HG03442 (cell line): ENCODE measurements at regions not wholly inside any gene's neighbourhood (a gene's known extent, or its start where the extent isn't known, plus 50 kb on each side); places are given as distances from the start of the nearest gene placed in this dataset.

Source experiments
- ATAC-seq: cut with Tn5 transposase; IDR thresholded peaks from one replicate; pipeline ENCODE4 v1.9.1; 2021; ENCODE audit warnings: mild to moderate bottlenecking, moderate library complexity; ENCODE audit not compliant: unreplicated experiment

DNA sequence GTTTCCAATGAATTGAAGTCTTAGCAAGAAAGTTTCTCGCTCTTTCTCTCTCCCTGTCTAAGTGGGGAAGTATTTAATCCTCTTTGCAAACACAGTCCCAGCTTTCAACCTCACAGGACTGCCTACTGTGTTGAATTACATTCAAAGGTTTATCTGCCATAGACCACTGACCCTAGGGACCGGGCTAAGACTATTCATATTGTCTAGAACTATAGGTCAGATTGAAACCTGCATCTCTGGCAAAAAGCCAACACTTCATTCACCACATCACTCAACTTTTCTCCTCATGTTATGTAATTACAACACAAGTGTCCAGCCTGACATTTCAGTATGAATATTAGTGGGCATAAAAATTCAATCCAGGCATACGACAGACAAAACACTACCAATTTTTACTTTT is 314.7 kb upstream of the RSPO3 start:
- ATAC-seq: peak; percentile 42

DNA sequence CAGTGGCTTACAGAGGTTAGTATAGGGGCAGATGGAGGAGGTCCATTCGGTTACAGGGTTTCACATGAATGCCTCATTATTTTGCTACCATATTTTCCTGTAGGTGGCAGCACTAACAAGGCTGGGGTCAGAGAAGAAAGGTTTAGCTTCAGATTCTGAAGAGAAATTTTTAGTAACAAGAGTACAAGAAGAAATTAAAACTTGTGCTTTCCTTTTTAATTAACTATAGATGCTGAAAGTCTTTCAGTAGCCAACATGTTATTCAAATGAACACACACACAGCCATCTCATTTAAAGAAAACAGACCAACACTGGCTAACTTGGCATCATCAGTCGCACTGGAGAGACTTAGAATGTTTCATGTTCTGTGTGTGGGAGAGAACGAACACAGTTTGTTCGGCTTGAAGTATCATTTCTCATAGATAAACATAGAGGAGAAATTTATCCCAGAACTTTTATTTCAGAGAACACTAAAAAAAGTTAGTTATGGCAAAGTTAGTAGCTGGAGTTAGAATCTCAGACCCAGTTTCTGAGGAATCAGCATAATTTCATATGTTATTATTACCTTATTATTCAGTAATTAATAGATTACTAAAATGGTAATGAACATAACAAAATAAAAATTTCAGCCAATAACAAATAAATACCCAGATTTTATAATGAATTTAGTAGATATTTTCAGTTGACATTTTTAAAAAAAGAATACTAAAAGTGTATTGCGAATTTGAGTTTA is 314.0 kb upstream of the RSPO3 start:
- peak; percentile 88 for ATAC-seq

DNA sequence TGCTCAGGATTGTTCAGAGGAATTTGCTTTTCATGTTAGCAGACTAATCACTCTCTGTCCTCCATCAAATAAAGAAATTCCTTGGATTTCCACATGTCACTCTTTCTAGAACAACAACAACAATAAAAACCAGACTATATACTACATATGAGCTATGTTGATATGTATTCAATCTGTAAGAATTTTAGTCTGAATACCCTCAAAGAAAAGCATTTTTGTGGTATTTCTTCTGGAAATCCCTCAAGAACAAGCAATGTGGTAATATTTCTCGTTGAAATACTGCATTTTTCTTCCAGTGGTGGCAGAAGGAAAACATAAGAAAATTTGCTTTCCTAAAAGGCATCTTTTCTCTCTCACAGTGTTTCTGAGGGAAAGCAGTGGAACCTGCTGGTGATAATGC is 312.6 kb upstream of the RSPO3 start:
- ATAC-seq: no peak

DNA sequence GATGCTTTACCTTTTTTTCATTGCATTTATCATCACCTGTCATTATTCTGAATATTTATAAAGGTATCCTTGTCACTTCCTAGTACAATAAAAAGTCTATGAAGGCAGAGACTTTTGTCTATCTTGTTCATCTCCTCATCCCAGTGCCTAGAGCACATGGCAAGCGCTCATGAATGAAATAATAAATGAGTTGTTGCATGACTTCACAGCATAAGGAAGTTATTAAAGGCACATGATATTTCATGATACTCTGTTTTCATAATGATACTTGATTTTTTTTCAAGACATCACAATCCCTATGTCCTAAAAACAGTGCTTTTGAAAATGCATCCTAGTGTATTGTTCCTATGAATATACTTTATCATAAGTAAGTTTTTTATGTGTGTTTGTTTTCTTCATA is 310.6 kb upstream of the RSPO3 start:
- no peak for ATAC-seq

DNA sequence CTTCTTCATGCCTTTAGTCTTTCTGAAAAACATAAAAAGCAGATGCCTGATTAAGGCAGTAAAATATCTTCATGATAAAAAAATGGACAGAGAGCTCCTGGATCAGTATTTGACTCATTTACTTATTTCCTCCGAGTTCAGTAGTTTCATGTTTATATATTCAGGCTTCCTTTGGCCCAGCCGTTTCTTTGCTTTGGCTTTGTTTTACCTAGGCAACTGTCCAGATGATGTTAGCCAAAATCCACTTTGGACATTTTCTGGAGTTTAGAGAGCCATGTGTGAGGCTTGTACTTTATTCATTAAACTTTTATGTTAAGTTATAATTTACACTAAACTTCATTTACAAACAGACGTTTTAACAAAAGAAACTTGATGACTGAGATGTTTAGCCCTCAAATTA is 307.1 kb upstream of the RSPO3 start:
- ATAC-seq: no peak

DNA sequence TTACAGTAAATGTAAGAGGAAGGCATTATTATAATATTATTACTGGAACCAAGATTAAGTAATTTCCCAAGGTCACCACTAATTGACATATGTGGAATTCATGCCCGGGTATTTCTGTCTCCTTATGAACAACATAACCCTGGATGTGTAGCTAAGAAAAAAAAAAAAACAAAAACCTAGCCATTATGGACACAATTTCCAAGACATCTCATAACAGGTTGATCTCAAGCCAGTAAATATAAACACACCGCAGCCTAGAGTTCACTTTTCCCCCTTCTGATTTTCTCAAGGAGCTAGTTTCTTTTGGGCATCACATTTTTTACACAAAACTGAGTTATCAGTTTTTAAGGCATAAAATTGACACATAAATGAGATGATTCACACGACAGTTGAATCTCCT is 306.5 kb upstream of the RSPO3 start:
- no peak for ATAC-seq

DNA sequence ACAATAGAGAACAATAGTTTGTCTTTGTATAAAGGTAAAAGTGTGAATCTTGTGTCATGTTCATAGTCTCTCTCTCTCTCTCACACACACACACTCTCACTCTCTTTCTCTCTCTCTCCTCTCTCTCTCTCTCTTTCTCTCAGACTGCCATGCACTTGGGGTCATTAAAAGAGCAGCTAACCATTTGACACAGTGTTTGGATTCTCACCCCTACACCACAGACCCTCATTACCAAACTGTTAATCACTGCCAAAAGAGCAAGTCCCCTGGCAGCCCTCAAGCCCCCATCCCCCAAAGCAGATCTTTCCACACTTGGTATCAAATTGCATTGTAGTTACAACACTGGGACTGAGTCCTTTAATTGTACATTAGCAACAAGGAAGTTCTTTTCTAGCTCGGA is 305.8 kb upstream of the RSPO3 start:
- ATAC-seq: no peak

DNA sequence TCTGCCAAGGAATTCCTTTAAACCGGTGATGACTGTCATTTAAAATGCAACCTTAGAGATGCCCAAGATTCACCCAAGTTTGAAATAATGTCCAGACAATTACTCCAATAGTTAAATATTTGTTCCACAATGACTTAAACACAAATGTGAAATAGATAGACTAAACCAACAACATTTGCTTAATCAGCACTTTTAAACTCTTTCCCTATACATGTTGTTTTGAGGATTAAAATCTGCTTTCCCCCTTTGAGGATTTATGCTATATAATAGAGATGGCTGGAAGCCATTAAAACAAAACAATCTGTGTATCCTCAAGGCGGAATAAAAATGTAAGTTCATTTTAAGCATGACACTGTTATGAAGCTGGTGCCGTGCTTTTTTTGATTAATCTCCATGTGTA is 297.8 kb upstream of the RSPO3 start:
- ATAC-seq: no peak

DNA sequence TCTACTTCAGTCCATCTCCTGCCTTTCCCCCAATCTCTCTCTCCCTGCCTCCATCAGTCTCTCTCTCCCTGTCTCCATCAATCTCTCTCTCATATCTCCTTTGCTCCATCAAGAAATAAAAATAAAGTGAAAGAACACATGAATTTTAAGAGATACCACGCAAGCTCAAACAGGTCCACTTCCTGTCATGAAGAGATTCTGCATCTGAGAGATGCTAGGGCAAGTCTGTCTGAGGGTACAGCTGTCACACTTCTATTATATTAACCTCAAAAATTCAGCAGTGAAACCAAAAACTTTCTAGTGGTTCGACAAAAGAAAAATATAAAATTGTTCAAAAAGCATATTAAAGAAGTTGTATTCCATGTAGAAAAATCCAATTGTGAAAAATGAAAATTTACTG is 296.8 kb upstream of the RSPO3 start:
- no peak for ATAC-seq

DNA sequence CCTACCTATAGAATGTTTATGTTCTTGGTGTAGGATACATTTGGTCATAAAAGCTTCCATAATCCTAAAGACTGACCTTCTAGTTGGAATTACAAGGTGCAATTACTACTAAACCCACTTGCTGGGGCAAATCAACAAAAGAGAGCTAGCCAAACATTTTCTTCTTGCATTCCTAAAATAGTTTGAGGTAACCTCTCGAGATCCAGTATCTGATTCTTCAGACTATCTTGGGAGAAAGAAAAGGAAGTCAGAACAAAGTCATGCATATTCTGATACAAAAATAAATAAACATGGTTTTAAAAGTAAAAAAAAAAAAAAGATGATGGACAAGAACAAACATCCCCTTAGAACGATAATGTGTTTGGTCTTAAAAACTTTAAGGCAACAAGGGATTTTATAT is 294.2 kb upstream of the RSPO3 start:
- no peak for ATAC-seq

DNA sequence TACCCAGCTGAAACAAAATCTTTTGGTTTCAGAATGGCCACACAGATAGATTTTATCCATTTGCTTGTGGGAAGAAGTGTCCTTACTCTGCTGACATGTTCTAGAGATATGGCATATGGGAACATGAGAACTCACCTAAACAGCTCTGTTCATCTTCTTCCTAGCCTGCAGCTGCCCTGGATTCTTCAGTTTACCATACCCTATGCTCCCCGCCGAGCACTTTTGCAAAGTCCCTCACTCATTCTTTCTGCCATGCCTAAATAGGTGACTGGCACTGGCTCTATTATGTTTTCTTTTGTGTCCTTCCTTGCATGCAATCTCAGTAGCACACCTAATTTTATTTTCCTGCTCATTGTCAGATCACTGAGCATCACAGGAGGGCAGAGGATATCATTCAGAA is 293.7 kb upstream of the RSPO3 start:
- ATAC-seq: no peak

DNA sequence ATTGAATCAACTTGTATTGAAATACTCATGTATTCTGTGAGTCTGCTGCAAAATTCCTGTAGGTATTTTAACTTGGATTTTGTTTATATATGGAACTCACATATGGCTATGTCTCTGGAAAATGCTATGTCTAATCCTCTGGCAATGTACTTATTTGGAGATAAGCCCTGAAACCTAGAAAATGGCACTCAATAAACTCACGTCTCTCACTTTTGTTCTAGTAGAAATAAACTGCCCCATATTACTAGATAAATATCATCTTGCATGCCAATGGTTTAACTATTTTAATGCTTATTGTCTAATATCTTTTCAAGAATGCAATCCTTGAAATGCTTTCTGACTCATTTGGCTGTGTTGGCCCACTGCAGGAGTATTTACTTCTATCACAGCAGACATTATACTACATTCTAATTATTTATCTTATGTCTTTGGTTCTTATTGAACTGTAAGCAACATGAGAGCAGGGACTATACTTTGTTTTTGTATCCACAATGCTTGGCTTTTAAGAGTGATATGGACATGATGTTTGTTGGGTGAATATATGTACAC is 292.2 kb upstream of the RSPO3 start:
- no peak for ATAC-seq

DNA sequence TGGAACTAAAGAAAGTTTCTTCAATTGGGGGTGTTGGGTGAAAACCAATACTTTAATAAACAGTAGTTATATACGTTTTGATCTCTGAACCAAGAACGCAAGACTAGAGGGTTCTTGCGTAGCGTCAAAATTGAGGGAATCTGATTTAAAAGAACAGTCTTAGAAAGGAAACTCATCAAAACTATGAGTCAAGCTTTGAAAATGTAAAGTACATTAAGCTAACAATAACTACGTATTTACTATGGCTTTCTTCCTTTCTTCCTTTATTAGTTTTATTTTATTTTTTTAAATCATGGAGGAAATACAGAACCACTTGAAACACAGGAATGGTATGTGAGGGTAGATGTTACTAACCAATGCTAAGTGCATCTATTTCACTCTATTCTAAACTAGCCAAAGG is 287.0 kb upstream of the RSPO3 start:
- ATAC-seq: no peak

DNA sequence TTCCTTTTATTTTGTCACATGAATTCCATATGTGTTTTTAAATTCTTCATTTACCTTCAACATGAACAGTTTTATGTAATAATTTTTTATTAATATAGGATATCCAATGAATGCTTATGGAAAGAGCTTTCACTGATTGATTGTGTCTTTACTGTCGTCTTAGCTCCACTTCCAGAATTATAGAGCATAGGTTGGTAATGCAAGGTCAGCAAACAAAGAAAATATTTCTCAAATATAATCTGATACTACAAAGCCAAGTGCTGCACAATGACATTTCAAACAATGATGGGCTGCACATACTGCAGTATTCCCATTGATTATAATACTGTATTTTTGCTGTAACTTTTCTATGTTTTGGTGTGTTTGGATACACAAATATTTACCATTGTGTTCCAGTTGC is 275.7 kb upstream of the RSPO3 start:
- ATAC-seq: no peak

DNA sequence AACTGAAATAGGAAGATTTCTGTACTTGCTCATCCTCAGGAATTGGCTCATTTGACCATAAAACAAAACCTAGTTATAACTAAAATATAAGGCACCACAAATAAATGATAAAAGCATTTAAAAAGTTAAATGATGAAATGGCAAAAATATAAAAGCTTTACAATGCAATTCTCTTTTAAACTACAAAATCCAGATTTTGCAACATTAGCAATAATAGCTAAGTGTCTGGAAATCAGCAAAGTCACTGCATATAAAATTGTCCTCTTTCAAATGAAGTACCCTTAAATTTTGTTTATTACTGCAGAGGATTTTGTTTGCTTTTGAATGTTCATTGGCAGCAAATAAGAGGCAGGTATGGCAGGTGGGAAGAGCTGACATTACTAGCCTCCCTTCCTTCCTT is 270.4 kb upstream of the RSPO3 start:
- ATAC-seq: no peak

DNA sequence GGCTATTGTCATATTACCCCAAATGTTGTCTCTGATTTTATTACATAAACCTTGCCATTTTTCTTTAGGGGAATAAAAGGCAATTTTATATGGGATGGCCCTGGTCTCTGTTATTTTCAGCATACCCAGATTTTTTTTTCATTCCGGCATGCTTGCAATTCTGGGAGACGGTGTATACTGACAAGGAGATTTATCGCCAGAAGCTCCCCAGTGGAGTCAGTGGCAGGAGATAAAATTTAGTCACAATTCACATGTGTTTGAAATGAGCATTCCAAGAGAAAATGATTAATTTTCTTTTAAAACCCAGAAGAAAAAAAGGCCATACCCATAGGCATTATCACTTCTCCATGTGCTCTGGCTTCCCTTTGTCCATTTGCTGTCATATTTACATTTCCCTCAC is 250.8 kb upstream of the RSPO3 start:
- ATAC-seq: no peak

DNA sequence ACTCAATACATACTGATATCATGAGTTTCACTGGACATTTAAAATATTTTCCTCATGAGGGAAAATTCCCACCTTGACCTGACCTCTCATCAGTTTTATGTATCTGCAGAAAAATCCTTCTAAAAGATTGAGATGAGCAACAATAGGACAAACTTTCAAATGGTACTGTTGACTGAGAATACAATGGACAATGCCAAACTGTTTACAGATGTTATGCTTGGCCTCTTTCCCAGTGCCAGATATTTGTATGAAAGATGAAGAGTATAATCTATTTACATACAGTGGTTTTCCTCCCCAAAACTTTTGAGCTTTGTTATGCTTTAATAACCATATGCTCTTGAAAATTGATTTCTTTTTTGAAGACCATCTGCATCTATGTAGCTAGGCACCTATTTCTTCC is 245.1 kb upstream of the RSPO3 start:
- no peak for ATAC-seq

DNA sequence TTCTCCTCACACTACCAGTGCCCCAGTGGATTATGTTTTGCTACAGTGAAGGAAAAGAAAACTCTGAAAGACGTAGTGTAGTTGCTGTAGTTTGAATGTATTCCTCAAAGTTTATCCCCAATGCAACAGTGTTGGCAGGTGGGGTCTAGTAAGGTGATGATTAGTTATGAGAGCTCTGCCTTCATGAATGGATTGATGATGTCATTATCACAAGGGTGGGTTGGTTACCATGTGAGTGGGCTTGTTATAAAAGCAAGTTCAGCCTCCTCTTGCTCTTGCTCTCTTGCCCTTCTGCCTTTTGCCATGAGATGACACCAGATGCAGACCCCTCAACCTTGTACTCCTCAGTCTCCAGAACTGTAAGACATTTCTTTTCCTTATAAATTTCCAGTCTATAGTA is 244.7 kb upstream of the RSPO3 start:
- ATAC-seq: no peak

DNA sequence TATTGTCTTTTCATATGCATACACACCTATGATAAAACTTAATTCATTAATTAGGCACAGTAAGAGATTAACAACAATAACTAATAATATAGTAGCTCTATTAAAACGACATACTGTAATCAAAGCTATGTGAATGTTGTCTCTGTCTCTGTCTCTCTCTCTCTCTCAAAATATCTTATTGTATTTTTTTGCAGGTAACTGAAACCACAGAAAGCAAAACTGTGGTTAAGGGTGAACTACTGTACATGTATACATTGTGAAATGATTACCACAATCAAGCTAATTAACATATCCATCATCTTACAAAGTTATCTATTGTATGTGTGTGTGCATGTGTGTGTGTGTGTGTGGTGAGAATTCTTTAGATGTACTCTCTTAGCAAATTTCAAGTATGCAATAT is 242.0 kb upstream of the RSPO3 start:
- ATAC-seq: no peak

DNA sequence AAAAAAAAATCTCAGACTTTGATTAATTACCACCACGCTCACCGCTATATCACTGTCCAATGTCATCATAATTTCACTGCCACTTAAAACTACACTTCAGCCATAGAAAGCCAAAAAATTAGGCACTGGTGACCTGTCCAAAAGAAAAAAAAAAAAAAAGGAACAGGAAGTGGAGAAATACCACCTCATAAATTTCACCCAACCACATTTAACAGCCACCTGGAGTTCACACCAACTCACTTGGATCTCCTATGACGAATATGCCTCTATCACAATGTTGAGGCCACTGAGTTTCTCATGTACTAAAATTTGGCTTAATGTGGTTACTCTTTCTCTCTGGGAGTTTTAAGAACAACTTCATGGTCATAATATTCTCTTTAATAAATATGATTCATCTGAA is 237.5 kb upstream of the RSPO3 start:
- ATAC-seq: no peak

DNA sequence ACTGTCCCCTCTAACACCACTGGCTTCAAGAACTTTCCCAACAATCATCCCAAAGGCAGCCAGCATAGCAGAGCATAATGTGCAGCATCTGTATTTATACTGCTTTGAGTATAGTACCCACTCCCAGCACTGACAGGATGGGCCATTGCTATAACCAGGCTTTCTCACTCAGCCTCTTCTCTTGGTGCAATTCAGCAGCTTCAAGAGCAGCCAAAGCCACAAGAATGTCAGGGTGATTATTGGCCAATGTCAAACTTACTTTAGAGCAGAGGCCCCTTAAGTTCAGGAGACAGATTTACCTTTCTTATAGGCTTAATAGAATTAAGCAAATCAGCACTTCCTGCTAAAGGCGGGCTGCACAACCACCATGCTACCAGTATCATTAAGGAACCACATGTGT is 232.4 kb upstream of the RSPO3 start:
- no peak for ATAC-seq

DNA sequence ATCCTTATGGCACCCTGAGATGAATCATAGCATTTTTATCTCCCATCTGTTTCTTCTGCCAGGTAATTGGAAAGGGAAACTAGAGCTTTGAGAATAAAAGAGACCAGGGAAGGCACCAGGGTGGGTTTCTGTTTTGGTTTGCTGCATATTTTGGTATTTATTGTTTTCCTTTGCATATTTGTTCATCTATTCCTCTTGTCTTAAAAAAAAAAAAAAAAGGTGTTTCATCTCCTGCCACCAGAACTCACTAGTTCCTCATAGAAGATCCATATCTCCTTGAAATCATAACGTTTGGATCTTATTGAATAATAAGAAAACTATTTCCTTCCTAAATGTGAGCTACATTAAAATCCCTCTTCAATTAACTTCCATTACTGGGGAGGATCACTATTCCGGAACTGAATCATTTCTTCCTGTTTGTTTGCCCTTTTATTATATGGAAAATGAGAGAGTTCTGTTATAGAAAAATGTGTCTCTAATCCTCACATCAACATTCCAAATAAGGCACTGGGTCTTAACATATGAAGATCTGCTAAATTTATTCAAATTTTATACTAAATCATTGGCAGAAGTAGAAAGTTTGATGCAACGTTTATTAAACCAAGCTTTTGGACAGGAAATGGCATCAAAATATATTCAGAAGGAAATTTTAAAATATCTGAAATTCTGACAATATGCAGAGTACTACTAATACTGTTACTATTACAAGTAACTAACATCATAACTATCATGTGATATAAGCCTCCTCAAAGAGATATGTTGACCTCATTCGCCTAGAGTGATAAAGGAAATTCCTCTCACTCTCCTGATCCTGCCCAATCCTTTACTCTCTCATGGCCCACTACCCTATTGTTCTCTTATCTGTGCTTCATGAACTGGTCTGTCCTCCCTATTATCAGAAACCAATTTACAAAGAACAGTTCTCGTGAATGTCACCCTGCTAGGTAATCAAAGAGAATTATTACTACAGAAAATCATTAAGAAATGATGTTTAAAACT is 229.4 kb upstream of the RSPO3 start:
- ATAC-seq: no peak
